ENCODE measurements at regions not wholly inside any gene's neighbourhood (a gene's known extent, or its start where the extent isn't known, plus 50 kb on each side); places are given as distances from the start of the nearest gene placed in this dataset.
"Not testable (repeated sequence)": the region's sequence is repeated elsewhere in the genome, so short reads cannot be mapped to it uniquely, and the experiment has no call there.

GRCh38 chr10:90031776-90032175 lies 330.4 kb downstream of the KIF20B start:
- DNase-seq (ENCODE audit: low spot score) = no peak
- H3K9me3 ChIP-seq (ENCODE audit: low read length) = no peaks in the 10 kb centered on the region
- CTCF ChIA-PET (ENCODE audit: unreplicated experiment) = no interaction called here
- H3K9me2 ChIP-seq (ENCODE audit: insufficient read depth, low read length) = no peaks in the 10 kb centered on the region; the same call in 1 of the 2 replicates
- no peak overlapping the region for H3K4me2 ChIP-seq (ENCODE audit: low read length)
- TF ChIP-seq CTCF (conservative IDR thresholded peaks at IDR 0.05; ENCODE audit: low read length) = no peak
- TF ChIP-seq EZH2phosphoT487 (IDR thresholded peaks at IDR 0.05; ENCODE audit: borderline replicate concordance, low read depth, low read length) = no peak
- no peak overlapping the region for H3K4me3 ChIP-seq (ENCODE audit: low read depth, low read length, poor library complexity, severe bottlenecking)
- no peak overlapping the region for H2AFZ ChIP-seq (ENCODE audit: low read length)
- BruUV-seq (replicated peaks) = no TSS peak
- intact Hi-C loops (cut with micrococcal nuclease; ENCODE audit: unreplicated experiment) = no loop called here
- no peaks in the 10 kb centered on the region for H3K36me3 ChIP-seq (ENCODE audit: insufficient read depth, low read length)
- no peaks in the 10 kb centered on the region for H4K20me1 ChIP-seq (ENCODE audit: insufficient read depth, low read length)
- H3K79me2 ChIP-seq (ENCODE audit: insufficient read depth, low read depth, low read length) = no peaks in the 10 kb centered on the region
- no peak overlapping the region for H3K27ac ChIP-seq (ENCODE audit: low read depth, low read length, poor library complexity, severe bottlenecking)
- POLR2A ChIA-PET = interaction anchor here (0.6 to 1.5 kb wide), 2 partner anchors 9 to 19 kb away, joined by 3 to 4 read pairs; no protein-coding TSS in a partner anchor
- no peaks in the 10 kb centered on the region for H3K4me1 ChIP-seq (ENCODE audit: insufficient read depth, low read length, poor library complexity, severe bottlenecking)

GRCh38 chr10:90032519-90032918 lies 331.1 kb downstream of the KIF20B start:
- H3K4me1 ChIP-seq (ENCODE audit: insufficient read depth, low read length, poor library complexity, severe bottlenecking) = no peaks in the 10 kb centered on the region
- BruUV-seq (replicated peaks) = no TSS peak
- DNase-seq (ENCODE audit: low spot score) = no peak
- H4K20me1 ChIP-seq (ENCODE audit: insufficient read depth, low read length) = no peaks in the 10 kb centered on the region
- H3K4me3 ChIP-seq (ENCODE audit: low read depth, low read length, poor library complexity, severe bottlenecking) = no peak overlapping the region
- ChIA-PET CTCF (ENCODE audit: unreplicated experiment) (no interaction called here), POLR2A (interaction anchor here (0.6 to 1.5 kb wide), 2 partner anchors 9 to 18 kb away, joined by 3 to 4 read pairs; no protein-coding TSS in a partner anchor)
- intact Hi-C loops (cut with micrococcal nuclease; ENCODE audit: unreplicated experiment) = no loop called here
- no peak overlapping the region for H3K4me2 ChIP-seq (ENCODE audit: low read length)
- TF ChIP-seq CTCF (conservative IDR thresholded peaks at IDR 0.05; ENCODE audit: low read length) (no peak), EZH2phosphoT487 (IDR thresholded peaks at IDR 0.05; ENCODE audit: borderline replicate concordance, low read depth, low read length) (no peak)
- no peak overlapping the region for H3K27ac ChIP-seq (ENCODE audit: low read depth, low read length, poor library complexity, severe bottlenecking)
- H3K9me3 ChIP-seq (ENCODE audit: low read length) = no peaks in the 10 kb centered on the region
- no peaks in the 10 kb centered on the region; the same call in 1 of the 2 replicates for H3K9me2 ChIP-seq (ENCODE audit: insufficient read depth, low read length)
- no peaks in the 10 kb centered on the region for H3K79me2 ChIP-seq (ENCODE audit: insufficient read depth, low read depth, low read length)
- no peaks in the 10 kb centered on the region for H3K36me3 ChIP-seq (ENCODE audit: insufficient read depth, low read length)
- no peak overlapping the region for H2AFZ ChIP-seq (ENCODE audit: low read length)

- BruUV-seq (replicated peaks); H3K79me2 ChIP-seq (ENCODE audit: insufficient read depth, low read depth, low read length); H3K27ac ChIP-seq (ENCODE audit: low read depth, low read length, poor library complexity, severe bottlenecking); DNase-seq (ENCODE audit: low spot score); H3K4me3 ChIP-seq (ENCODE audit: low read depth, low read length, poor library complexity, severe bottlenecking); CTCF ChIA-PET (ENCODE audit: unreplicated experiment); intact Hi-C loops (cut with micrococcal nuclease; ENCODE audit: unreplicated experiment); H3K9me2 ChIP-seq (ENCODE audit: insufficient read depth, low read length); H4K20me1 ChIP-seq (ENCODE audit: insufficient read depth, low read length); POLR2A ChIA-PET; H3K4me2 ChIP-seq (ENCODE audit: low read length); H3K9me3 ChIP-seq (ENCODE audit: low read length); H2AFZ ChIP-seq (ENCODE audit: low read length); H3K4me1 ChIP-seq (ENCODE audit: insufficient read depth, low read length, poor library complexity, severe bottlenecking); H3K36me3 ChIP-seq (ENCODE audit: insufficient read depth, low read length): not testable (repeated sequence)
Observed at GRCh38 chr10:90034862-90035261, 333.5 kb downstream of the KIF20B start.

Measured in OCI-LY7 (cell line).